Loucy (cell line): ENCODE measurements at regions not wholly inside any gene's neighbourhood (a gene's known extent, or its start where the extent isn't known, plus 50 kb on each side); places are given as distances from the start of the nearest gene placed in this dataset.

ENCODE experiments used
- H2AFZ ChIP-seq: fragments of 200-600 bp; sonication (generic); 2 replicates; pipeline ENCODE4 v1.6.0; 2016; ENCODE audit warnings: antibody characterized with exemption, mild to moderate bottlenecking, low read length, moderate library complexity
- H3F3A ChIP-seq: fragments of 200-600 bp; 2 replicates; pipeline ENCODE4 v1.6.0; 2016; ENCODE audit warnings: antibody characterized with exemption, low read depth, mild to moderate bottlenecking
- H3K27me3 ChIP-seq: fragments of 200-600 bp; sonication (generic); 2 replicates; pipeline ENCODE4 v1.6.1; 2014; ENCODE audit warnings: low read length, mild to moderate bottlenecking; ENCODE audit not compliant: insufficient read depth, poor library complexity, severe bottlenecking
- H3K36me3 ChIP-seq: fragments of 200-600 bp; sonication (generic); 2 replicates; pipeline ENCODE4 v1.6.1; 2016; ENCODE audit warnings: low read length; ENCODE audit not compliant: insufficient read depth
- H3K4me1 ChIP-seq: fragments of 200-600 bp; sonication (generic); 2 replicates; pipeline ENCODE4 v1.5.1; 2014; ENCODE audit warnings: low read length, mild to moderate bottlenecking; ENCODE audit not compliant: insufficient read depth, poor library complexity, severe bottlenecking
- H3K4me2 ChIP-seq: fragments of 200-600 bp; sonication (generic); 2 replicates; pipeline ENCODE4 v1.6.0; 2014; ENCODE audit warnings: antibody characterized with exemption, low read length, low read depth, mild to moderate bottlenecking; ENCODE audit not compliant: poor library complexity, severe bottlenecking
- H3K4me3 ChIP-seq: fragments of 200-600 bp; sonication (generic); 2 replicates; pipeline ENCODE4 v1.5.1; 2014; ENCODE audit warnings: low read length, mild to moderate bottlenecking, mixed read lengths; ENCODE audit not compliant: poor library complexity, severe bottlenecking
- H3K79me2 ChIP-seq: fragments of 200-600 bp; sonication (generic); 2 replicates; pipeline ENCODE4 v1.6.1; 2014; ENCODE audit warnings: low read length; ENCODE audit not compliant: insufficient read depth
- H3K9ac ChIP-seq: fragments of 200-600 bp; sonication (generic); 2 replicates; pipeline ENCODE4 v1.6.0; 2014; ENCODE audit warnings: mild to moderate bottlenecking, low read depth, low read length, moderate library complexity; ENCODE audit not compliant: poor library complexity, severe bottlenecking
- H3K9me2 ChIP-seq: fragments of 200-600 bp; sonication (generic); replicated peaks from 2 replicates; pipeline ENCODE4 v1.6.1; 2016; ENCODE audit warnings: low read depth, low read length, mixed read lengths
- H3K9me3 ChIP-seq: fragments of 200-600 bp; sonication (generic); 2 replicates; pipeline ENCODE4 v1.6.1; 2014; ENCODE audit warnings: mild to moderate bottlenecking, antibody characterized with exemption, low read length, low read depth; ENCODE audit not compliant: insufficient read depth
- H4K20me1 ChIP-seq: fragments of 200-600 bp; sonication (generic); 2 replicates; pipeline ENCODE4 v1.6.0; 2014; ENCODE audit warnings: antibody characterized with exemption, low read length, mild to moderate bottlenecking; ENCODE audit not compliant: insufficient read depth, poor library complexity, severe bottlenecking
- EZH2phosphoT487 ChIP-seq: fragments of 200-600 bp; IDR thresholded peaks from 2 replicates; pipeline ENCODE4 v1.6.1; 2018; ENCODE audit warnings: antibody characterized with exemption, mild to moderate bottlenecking, moderate library complexity, borderline replicate concordance
- TF ChIP-seq, protein P1 (sequence below): fragments of 200-600 bp; sonication (generic); conservative IDR thresholded peaks from 2 replicates; pipeline ENCODE4 v1.5.1; 2014; ENCODE audit warnings: mild to moderate bottlenecking, antibody characterized with exemption, low read length

DNA sequence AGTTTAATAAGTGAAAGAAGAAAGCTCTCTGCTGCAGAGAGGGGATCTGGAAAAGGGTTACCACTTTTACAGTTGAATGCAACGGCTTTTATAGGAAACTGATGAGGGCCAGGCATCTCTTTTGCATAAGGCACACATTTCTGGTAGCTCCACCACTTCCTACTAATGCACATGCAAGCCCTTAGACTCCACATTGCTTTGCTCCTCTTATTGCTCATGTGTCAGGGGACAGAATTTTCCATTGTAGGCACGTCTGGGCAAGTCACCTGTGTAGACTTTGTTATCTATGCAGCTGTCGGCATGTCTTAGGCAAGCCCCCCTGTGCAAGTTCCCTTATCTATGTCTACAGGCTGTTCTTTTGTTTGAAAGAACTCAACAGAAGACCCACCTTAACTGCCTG is 294.6 kb upstream of the STS start:
- TF ChIP-seq, protein P1, sequence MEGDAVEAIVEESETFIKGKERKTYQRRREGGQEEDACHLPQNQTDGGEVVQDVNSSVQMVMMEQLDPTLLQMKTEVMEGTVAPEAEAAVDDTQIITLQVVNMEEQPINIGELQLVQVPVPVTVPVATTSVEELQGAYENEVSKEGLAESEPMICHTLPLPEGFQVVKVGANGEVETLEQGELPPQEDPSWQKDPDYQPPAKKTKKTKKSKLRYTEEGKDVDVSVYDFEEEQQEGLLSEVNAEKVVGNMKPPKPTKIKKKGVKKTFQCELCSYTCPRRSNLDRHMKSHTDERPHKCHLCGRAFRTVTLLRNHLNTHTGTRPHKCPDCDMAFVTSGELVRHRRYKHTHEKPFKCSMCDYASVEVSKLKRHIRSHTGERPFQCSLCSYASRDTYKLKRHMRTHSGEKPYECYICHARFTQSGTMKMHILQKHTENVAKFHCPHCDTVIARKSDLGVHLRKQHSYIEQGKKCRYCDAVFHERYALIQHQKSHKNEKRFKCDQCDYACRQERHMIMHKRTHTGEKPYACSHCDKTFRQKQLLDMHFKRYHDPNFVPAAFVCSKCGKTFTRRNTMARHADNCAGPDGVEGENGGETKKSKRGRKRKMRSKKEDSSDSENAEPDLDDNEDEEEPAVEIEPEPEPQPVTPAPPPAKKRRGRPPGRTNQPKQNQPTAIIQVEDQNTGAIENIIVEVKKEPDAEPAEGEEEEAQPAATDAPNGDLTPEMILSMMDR: no peak
- no peak for TF ChIP-seq EZH2phosphoT487
- Histone ChIP-seq H3K36me3 (no peaks in the 10 kb centered on the region), H3K27me3 (no peaks in the 10 kb centered on the region), H3K4me1 (no peaks in the 10 kb centered on the region), H3K4me2 (no peak overlapping the region), H3K9me2 (no peaks in the 10 kb centered on the region), H3K9me3 (no peaks in the 10 kb centered on the region), H3F3A (no peaks in the 10 kb centered on the region), H3K4me3 (no peak overlapping the region), H2AFZ (no peak overlapping the region), H4K20me1 (no peaks in the 10 kb centered on the region), H3K79me2 (no peaks in the 10 kb centered on the region), H3K9ac (no peak overlapping the region)

DNA sequence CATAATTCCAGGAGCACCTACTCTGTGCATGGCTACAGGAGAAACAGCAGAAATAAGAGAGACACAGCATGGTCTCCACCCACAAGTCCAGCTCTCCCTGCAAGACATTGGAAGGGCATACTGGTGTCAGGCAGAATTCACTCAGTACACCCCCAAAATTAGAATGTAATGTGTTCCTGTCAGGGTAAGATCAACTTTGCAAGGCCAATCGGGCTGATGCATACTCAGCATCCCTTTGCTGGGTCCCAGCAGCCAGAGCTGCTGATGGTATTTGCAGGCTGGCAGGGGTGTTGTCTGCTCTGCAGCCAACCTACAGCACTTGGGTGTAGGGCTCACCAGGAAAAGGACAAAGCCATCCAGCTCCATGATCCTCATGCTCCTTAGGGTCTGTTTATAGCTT is 295.4 kb upstream of the STS start:
- Histone ChIP-seq H3K9ac (no peak overlapping the region), H3F3A (no peaks in the 10 kb centered on the region), H2AFZ (no peak overlapping the region), H4K20me1 (no peaks in the 10 kb centered on the region), H3K4me1 (no peaks in the 10 kb centered on the region), H3K27me3 (no peaks in the 10 kb centered on the region), H3K4me3 (no peak overlapping the region), H3K9me2 (no peaks in the 10 kb centered on the region), H3K36me3 (no peaks in the 10 kb centered on the region), H3K79me2 (no peaks in the 10 kb centered on the region), H3K4me2 (no peak overlapping the region), H3K9me3 (no peaks in the 10 kb centered on the region)
- TF ChIP-seq EZH2phosphoT487: no peak
- TF ChIP-seq, protein P1: no peak

DNA sequence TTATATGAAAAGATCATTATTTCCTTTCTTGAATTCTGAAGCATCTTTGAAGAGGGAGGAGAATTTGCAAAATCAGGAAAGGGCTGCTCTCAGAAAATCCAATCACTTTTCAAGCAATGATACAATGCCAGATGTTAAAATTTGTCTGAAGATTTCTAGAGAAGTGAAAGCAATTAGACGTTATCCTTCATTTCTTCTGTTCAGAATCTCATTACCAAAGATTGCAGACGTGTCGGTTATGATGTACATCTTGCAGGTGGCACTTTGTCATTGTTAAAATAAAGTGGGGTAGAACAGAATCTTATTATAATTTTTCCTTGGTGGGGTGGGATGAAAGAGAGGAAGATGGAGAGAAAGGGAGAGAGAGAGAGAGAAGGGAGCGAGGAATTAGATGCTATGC is 296.4 kb upstream of the STS start:
- Histone ChIP-seq H3K79me2 (no peaks in the 10 kb centered on the region), H3K4me2 (no peak overlapping the region), H3K9ac (no peak overlapping the region), H3K9me3 (no peaks in the 10 kb centered on the region), H3K4me1 (no peaks in the 10 kb centered on the region), H3K36me3 (no peaks in the 10 kb centered on the region), H3F3A (no peaks in the 10 kb centered on the region), H3K27me3 (no peaks in the 10 kb centered on the region), H3K4me3 (no peak overlapping the region), H2AFZ (no peak overlapping the region), H3K9me2 (no peaks in the 10 kb centered on the region), H4K20me1 (no peaks in the 10 kb centered on the region)
- TF ChIP-seq, protein P1: no peak
- no peak for TF ChIP-seq EZH2phosphoT487
